RWPE1 (cell line): ENCODE measurements at regions not wholly inside any gene's neighbourhood (a gene's known extent, or its start where the extent isn't known, plus 50 kb on each side); places are given as distances from the start of the nearest gene placed in this dataset.

Source experiments
- CTCF ChIA-PET: fragments of 350-600 bp; sonication (Branson Sonifier 250); formaldehyde crosslinking; extraction: SDS; loops from one replicate; lab custom pipeline; 2021; lab: Yijun Ruan, JAX
- POLR2A ChIA-PET: fragments of 400-600 bp; formaldehyde crosslinking; extraction: SDS; loops from one replicate; lab custom pipeline; 2020; ENCODE audit warnings: antibody characterized with exemption; ENCODE audit not compliant: low non-redundant PET; lab: Yijun Ruan, JAX
- DNase-seq: peaks from one replicate; pipeline ENCODE4 v3.0.0; 2012; ENCODE audit warnings: low spot score
- H3K27ac ChIP-seq: fragments of 450-650 bp; 2 replicates; pipeline ENCODE4 v1.5.1; 2017
- CTCF ChIP-seq: fragments of 450-650 bp; conservative IDR thresholded peaks from 2 replicates; pipeline ENCODE4 v1.5.1; 2017; ENCODE audit warnings: low read depth, mild to moderate bottlenecking

DNA sequence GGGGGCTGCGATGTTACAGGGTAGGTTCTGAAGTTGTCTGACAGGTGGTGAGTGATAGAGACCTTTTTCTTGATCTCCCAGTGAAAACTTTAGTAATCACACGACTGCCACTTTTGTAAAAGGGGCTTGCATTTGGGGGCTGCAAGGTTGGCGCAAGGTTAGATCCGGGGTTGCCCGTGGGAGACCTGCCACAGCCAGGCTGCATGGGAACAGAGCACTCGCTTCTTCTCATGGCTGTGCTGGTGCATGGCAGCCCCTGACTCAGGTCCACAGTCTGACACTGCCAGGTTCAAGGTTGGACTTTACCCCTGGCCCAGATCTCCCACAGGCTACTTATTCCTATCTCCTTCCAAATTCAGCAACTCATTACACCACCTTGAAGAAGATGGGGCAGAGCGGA is 1190.4 kb downstream of the UQCRFS1 start:
- no peak for TF ChIP-seq CTCF
- no peak overlapping the region for H3K27ac ChIP-seq
- no peak for DNase-seq
- ChIA-PET CTCF (no interaction called here), POLR2A (no interaction called here)

DNA sequence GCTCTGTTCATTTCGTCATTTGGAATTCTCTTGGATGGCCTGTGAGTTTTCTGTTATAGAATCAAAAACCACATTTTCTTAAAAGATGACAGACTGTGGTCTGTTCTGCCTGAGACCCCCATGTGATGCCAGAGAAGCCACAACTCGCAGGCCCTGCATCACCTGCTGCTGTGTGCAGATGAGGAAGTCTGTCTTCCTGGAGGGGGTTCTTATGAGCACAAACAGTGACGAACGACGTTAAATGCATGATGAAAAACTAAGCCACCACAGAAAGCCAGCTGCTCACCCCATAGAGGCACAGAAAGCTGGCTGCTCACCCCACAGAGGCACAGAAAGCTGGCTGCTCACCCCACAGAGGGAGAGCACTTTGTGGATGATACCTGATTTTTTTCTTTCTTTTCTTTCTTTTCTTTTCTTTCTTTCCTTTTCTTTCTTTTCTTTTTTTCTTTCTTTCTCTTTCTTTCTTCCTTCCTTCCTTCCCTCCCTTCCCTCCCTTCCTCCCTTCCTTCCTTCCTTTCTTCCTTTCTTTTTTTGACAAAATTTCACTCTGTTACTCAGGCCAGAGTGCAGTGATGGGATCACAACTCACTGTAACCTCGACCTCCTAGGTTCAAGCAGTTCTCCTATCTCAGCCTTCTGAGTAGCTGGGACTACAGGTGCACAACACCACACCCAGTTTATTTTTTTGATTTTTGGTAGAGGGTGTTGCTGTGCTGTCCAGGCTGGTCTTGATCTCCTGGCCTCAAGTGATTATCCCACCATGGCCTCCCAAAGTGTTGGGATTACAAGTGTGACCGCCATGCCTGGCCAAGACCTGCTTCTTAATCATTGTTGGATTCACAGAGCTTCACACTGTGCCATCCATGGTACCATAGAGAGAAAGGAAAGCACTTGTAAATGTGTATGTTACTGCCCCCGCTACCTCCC is 1191.4 kb downstream of the UQCRFS1 start:
- H3K27ac ChIP-seq = no peak overlapping the region
- no peak for TF ChIP-seq CTCF
- CTCF ChIA-PET = interaction anchor here (0.5 kb wide), 1 partner anchor 25 kb away, joined by 3 read pairs; no protein-coding TSS in a partner anchor
- POLR2A ChIA-PET = no interaction called here
- no peak for DNase-seq

GRCh38 chr19:28020619-28021258 is 1192.2 kb downstream of the UQCRFS1 start:
- ChIA-PET CTCF (interaction anchor here (0.5 kb wide), 1 partner anchor 26 kb away, joined by 3 read pairs; no protein-coding TSS in a partner anchor), POLR2A (no interaction called here)

GRCh38 chr19:28019901-28020300 is 1193.0 kb downstream of the UQCRFS1 start:
- DNase-seq = no peak
- H3K27ac ChIP-seq = no peak overlapping the region
- ChIA-PET CTCF (no interaction called here), POLR2A (no interaction called here)
- no peak for TF ChIP-seq CTCF

More at GRCh38 chr19:28020619-28021258, 1192.2 kb downstream of the UQCRFS1 start:
- H3K27ac ChIP-seq = no peak overlapping the region
- no peak for DNase-seq
- TF ChIP-seq CTCF = no peak

DNA sequence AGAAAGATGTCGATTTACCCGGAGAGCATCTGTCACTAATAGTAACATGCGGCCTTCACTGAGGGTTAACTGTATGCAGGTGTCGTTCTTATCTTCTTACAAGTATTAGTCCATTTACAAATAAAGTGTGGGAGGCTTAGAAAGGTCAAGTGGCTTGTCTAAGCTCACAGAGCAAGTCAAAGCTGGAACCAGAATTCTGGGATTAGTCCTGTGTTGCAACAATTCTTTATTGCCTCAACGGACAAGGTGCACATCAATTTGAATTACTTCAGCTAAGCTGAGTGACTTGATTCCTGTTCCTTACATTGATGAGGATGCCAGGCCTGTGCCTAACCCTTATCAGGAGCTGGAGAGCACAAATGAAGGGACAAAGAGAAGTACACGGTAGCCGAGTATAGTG is 1193.6 kb downstream of the UQCRFS1 start:
- ChIA-PET CTCF (no interaction called here), POLR2A (no interaction called here)
- TF ChIP-seq CTCF = no peak
- DNase-seq = no peak
- no peak overlapping the region for H3K27ac ChIP-seq

GRCh38 chr19:28018499-28018898 is 1194.5 kb downstream of the UQCRFS1 start:
- no peak for DNase-seq
- no peak for TF ChIP-seq CTCF
- ChIA-PET POLR2A (no interaction called here), CTCF (no interaction called here)
- H3K27ac ChIP-seq = no peak overlapping the region
